Ectodermal cell (in vitro differentiated cells): ENCODE measurements at regions not wholly inside any gene's neighbourhood (a gene's known extent, or its start where the extent isn't known, plus 50 kb on each side); places are given as distances from the start of the nearest gene placed in this dataset.

Experiments
- H3K27ac ChIP-seq: 2 replicates; pipeline ENCODE4 v1.7.0; 2013; ENCODE audit warnings: mild to moderate bottlenecking, low read depth, low read length; ENCODE audit not compliant: insufficient read depth, poor library complexity, severe bottlenecking
- H3K27me3 ChIP-seq: 2 replicates; pipeline ENCODE4 v1.7.0; 2013; ENCODE audit warnings: mild to moderate bottlenecking, low read length; ENCODE audit not compliant: insufficient read depth, control insufficient read depth, poor library complexity, severe bottlenecking
- H3K36me3 ChIP-seq: one replicate; pipeline ENCODE4 v1.7.0; 2013; ENCODE audit warnings: low read length; ENCODE audit not compliant: control insufficient read depth, insufficient read depth
- H3K4me1 ChIP-seq: one replicate; pipeline ENCODE4 v1.7.0; 2013; ENCODE audit warnings: low read length; ENCODE audit not compliant: control insufficient read depth, insufficient read depth
- H3K4me3 ChIP-seq: 2 replicates; pipeline ENCODE4 v1.7.0; 2013; ENCODE audit warnings: low read depth, low read length, control low read depth; ENCODE audit not compliant: insufficient read depth
- H3K9me3 ChIP-seq: 2 replicates; pipeline ENCODE4 v1.7.0; 2013; ENCODE audit warnings: mild to moderate bottlenecking, low read length, moderate library complexity; ENCODE audit not compliant: control insufficient read depth
- WGBS, 2 experiments: methylation state at CpG; one replicate each; pipeline ENCODE4 v1.1.7; 2013; ENCODE audit warnings: missing lambda C conversion rate in 2 of 2; 5-methylcytosine and 5-hydroxymethylcytosine counted together

- Histone ChIP-seq H3K27me3 (no peaks in the 10 kb centered on the region), H3K4me3 (no peak overlapping the region), H3K36me3 (no peaks in the 10 kb centered on the region), H3K4me1 (no peaks in the 10 kb centered on the region), H3K9me3 (no peaks in the 10 kb centered on the region), H3K27ac (no peak overlapping the region)
- 94 to 100% methylated on average over 2 of the region's 2 CpGs for WGBS, 2 experiments
Measured at GRCh38 chr4:124534131-124534530, 178.4 kb downstream of the ANKRD50 start.

- Histone ChIP-seq H3K36me3 (no peaks in the 10 kb centered on the region), H3K27ac (no peak overlapping the region), H3K27me3 (no peaks in the 10 kb centered on the region), H3K9me3 (no peaks in the 10 kb centered on the region), H3K4me1 (no peaks in the 10 kb centered on the region), H3K4me3 (no peak overlapping the region)
- 96 to 100% methylated on average over 1 of the region's 1 CpG for WGBS, 2 experiments
Measured at GRCh38 chr4:124535003-124535402, 177.5 kb downstream of the ANKRD50 start.

- 98 to 100% methylated on average over 1 to 4 of the region's 4 CpGs for WGBS, 2 experiments
- Histone ChIP-seq H3K36me3 (no peaks in the 10 kb centered on the region), H3K4me1 (no peaks in the 10 kb centered on the region), H3K4me3 (no peak overlapping the region), H3K9me3 (no peaks in the 10 kb centered on the region), H3K27ac (no peak overlapping the region), H3K27me3 (no peaks in the 10 kb centered on the region)
Measured at GRCh38 chr4:124536946-124537345, 175.6 kb downstream of the ANKRD50 start.

- Histone ChIP-seq H3K9me3 (no peaks in the 10 kb centered on the region), H3K4me1 (no peaks in the 10 kb centered on the region)
Measured at GRCh38 chr4:124537971-124538370, 174.6 kb downstream of the ANKRD50 start.

GRCh38 chr4:124540014-124540413, 172.5 kb downstream of the ANKRD50 start:
- Histone ChIP-seq H3K9me3 (no peaks in the 10 kb centered on the region), H3K27ac (no peak overlapping the region), H3K4me1 (no peaks in the 10 kb centered on the region), H3K36me3 (no peaks in the 10 kb centered on the region), H3K4me3 (no peak overlapping the region), H3K27me3 (no peaks in the 10 kb centered on the region)
- 85 to 88% methylated on average over 2 of the region's 3 CpGs for WGBS, 2 experiments

More at GRCh38 chr4:124537971-124538370, 174.6 kb downstream of the ANKRD50 start:
- H3K4me3 ChIP-seq = no peak overlapping the region
- H3K36me3 ChIP-seq = no peaks in the 10 kb centered on the region
- H3K27me3 ChIP-seq = no peaks in the 10 kb centered on the region
- H3K27ac ChIP-seq = no peak overlapping the region

GRCh38 chr4:124541652-124542420, 170.7 kb downstream of the ANKRD50 start:
- no peak overlapping the region for H3K4me3 ChIP-seq
- no peaks in the 10 kb centered on the region for H3K9me3 ChIP-seq
- no peaks in the 10 kb centered on the region for H3K36me3 ChIP-seq
- WGBS, 2 experiments = 86 to 89% methylated on average over 4 of the region's 4 CpGs
- H3K27me3 ChIP-seq = no peaks in the 10 kb centered on the region
- no peaks in the 10 kb centered on the region for H3K4me1 ChIP-seq
- H3K27ac ChIP-seq = no peak overlapping the region

GRCh38 chr4:124555959-124556358, 156.6 kb downstream of the ANKRD50 start:
- 82 to 85% methylated on average over 8 of the region's 8 CpGs for WGBS, 2 experiments

GRCh38 chr4:124564121-124564520, 148.4 kb downstream of the ANKRD50 start:
- H3K4me3 ChIP-seq = no peak overlapping the region
- no peaks in the 10 kb centered on the region for H3K4me1 ChIP-seq
- WGBS, 2 experiments = no CpG with 5 or more reads among the region's 1 CpG
- H3K27ac ChIP-seq = no peak overlapping the region
- no peaks in the 10 kb centered on the region for H3K27me3 ChIP-seq
- H3K9me3 ChIP-seq = peaks cover 2% of the 10 kb centered on the region
- H3K36me3 ChIP-seq = no peaks in the 10 kb centered on the region

More at GRCh38 chr4:124555959-124556358, 156.6 kb downstream of the ANKRD50 start:
- H3K4me1 ChIP-seq = no peaks in the 10 kb centered on the region
- H3K36me3 ChIP-seq = no peaks in the 10 kb centered on the region
- no peak overlapping the region for H3K27ac ChIP-seq
- no peaks in the 10 kb centered on the region for H3K27me3 ChIP-seq
- H3K9me3 ChIP-seq = no peaks in the 10 kb centered on the region
- no peak overlapping the region for H3K4me3 ChIP-seq

- Histone ChIP-seq H3K36me3 (no peaks in the 10 kb centered on the region), H3K4me3 (no peak overlapping the region), H3K4me1 (no peaks in the 10 kb centered on the region), H3K9me3 (peaks cover 2% of the 10 kb centered on the region), H3K27ac (no peak overlapping the region), H3K27me3 (no peaks in the 10 kb centered on the region)
- 65 to 69% methylated on average over 4 of the region's 4 CpGs for WGBS, 2 experiments
Measured at GRCh38 chr4:124565371-124565770, 147.2 kb downstream of the ANKRD50 start.

- WGBS, 2 experiments = 97 to 100% methylated on average over 2 of the region's 2 CpGs
- no peak overlapping the region for H3K4me3 ChIP-seq
- no peak overlapping the region for H3K27ac ChIP-seq
- H3K9me3 ChIP-seq = peaks cover 2% of the 10 kb centered on the region
- H3K4me1 ChIP-seq = no peaks in the 10 kb centered on the region
- no peaks in the 10 kb centered on the region for H3K36me3 ChIP-seq
- no peaks in the 10 kb centered on the region for H3K27me3 ChIP-seq
Measured at GRCh38 chr4:124566030-124566429, 146.5 kb downstream of the ANKRD50 start.
